ENCODE measurements at regions not wholly inside any gene's neighbourhood (a gene's known extent, or its start where the extent isn't known, plus 50 kb on each side); places are given as distances from the start of the nearest gene placed in this dataset.

DNA sequence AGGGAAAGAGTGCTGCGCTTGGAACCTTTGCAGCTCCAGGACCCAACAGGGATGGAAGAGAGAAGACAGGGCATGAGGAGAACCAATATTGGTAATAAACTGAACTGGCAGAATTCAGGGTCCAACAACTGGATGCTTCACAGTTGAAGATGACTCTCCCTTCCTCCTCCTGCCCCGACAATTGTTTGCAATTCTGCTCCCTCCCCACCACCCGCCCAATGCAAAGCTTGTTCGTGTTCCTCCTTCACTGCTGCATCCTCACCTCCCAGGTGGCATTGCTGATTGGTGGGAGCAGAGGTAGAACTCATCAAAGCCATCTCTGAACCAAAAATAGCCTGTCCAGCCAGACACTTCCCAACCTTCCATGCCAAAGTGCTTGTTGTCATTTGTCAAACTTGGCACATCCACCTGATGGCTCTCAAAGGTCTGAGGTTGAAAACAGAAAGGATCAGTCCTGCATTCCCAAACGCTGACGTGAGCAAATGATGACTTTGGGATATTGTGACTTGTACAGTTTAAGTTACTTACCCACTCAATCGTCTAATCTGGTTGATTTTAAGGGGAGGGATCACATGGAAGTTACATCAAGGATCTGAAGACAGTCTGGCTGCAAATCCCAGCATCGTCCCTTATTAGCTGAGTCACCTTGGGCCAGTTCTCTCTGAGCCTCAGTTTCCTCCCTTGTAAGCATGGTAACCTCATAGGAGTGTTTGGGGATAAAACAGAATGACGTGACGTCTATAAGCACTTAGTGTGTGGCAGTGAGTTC is 242.6 kb upstream of the CRY1 start:
- TF ChIP-seq TAF1 (IDR thresholded peaks at IDR 0.05; ENCODE audit: low read depth, low read length) (no peak), KDM5A (IDR thresholded peaks at IDR 0.05; ENCODE audit: low read length) (no peak), KDM1A (IDR thresholded peaks at IDR 0.05; ENCODE audit: borderline replicate concordance, low read length) (no peak)
- TF ChIP-seq, protein P1, sequence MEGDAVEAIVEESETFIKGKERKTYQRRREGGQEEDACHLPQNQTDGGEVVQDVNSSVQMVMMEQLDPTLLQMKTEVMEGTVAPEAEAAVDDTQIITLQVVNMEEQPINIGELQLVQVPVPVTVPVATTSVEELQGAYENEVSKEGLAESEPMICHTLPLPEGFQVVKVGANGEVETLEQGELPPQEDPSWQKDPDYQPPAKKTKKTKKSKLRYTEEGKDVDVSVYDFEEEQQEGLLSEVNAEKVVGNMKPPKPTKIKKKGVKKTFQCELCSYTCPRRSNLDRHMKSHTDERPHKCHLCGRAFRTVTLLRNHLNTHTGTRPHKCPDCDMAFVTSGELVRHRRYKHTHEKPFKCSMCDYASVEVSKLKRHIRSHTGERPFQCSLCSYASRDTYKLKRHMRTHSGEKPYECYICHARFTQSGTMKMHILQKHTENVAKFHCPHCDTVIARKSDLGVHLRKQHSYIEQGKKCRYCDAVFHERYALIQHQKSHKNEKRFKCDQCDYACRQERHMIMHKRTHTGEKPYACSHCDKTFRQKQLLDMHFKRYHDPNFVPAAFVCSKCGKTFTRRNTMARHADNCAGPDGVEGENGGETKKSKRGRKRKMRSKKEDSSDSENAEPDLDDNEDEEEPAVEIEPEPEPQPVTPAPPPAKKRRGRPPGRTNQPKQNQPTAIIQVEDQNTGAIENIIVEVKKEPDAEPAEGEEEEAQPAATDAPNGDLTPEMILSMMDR (IDR thresholded peaks at IDR 0.05; ENCODE audit: control extremely low read depth in 1 of 3, insufficient read depth in 1 of 3, low read depth in 1 of 3, low read length in 3 of 3): no peak
- TF ChIP-seq, protein P2, sequence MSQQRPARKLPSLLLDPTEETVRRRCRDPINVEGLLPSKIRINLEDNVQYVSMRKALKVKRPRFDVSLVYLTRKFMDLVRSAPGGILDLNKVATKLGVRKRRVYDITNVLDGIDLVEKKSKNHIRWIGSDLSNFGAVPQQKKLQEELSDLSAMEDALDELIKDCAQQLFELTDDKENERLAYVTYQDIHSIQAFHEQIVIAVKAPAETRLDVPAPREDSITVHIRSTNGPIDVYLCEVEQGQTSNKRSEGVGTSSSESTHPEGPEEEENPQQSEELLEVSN (IDR thresholded peaks at IDR 0.05): no peak

Measured in H1 (cell line).